Spleen (tissue), 7 donors: ENCODE measurements at regions not wholly inside any gene's neighbourhood (a gene's known extent, or its start where the extent isn't known, plus 50 kb on each side); places are given as distances from the start of the nearest gene placed in this dataset.

Experiments
- CTCF ChIP-seq, 11 experiments: fragments of 200-600 bp in 7 of 11; fragments of 450-650 bp in 4 of 11; sonication (generic) in 4 of 11; IDR thresholded peaks in 8 of 11; conservative IDR thresholded peaks in 3 of 11; 1 replicate in 7 of 11; 2 replicates in 4 of 11; pipeline versions ENCODE4 v1.4.0 to v1.8.0; 2016 to 2021; ENCODE audit warnings: antibody characterized with exemption in 11 of 11, inconsistent platforms in 4 of 11, mild to moderate bottlenecking in 1 of 11
- POLR2A ChIP-seq, 3 donors: fragments of 450-650 bp; IDR thresholded peaks; one replicate each; pipeline ENCODE4 v1.5.1; 2017; ENCODE audit warnings: antibody characterized with exemption in 3 of 3, mild to moderate bottlenecking in 1 of 3
- POLR2AphosphoS5 ChIP-seq, 3 donors: sonication (generic); formaldehyde crosslinking; IDR thresholded peaks; one replicate each; pipeline ENCODE4 v1.5.1; 2017; ENCODE audit warnings: antibody characterized with exemption in 3 of 3
- donor health status: DM: no; HTN: no; CAD: no; lungs with moderate emphysema.
- donor health status: DM: no; HTN: no; CAD: no.
- donor health status: DM: no; HTN: no; CAD: no.

GRCh38 chr9:1201262-1201661 lies 151.1 kb downstream of the DMRT2 start:
- TF ChIP-seq CTCF (IDR thresholded peaks at IDR 0.05 in 8 of 11, conservative IDR thresholded peaks at IDR 0.05 in 3 of 11) (no peak), POLR2A (IDR thresholded peaks at IDR 0.05) (no peak), POLR2AphosphoS5 (IDR thresholded peaks at IDR 0.05) (no peak)
